ENCODE measurements at regions not wholly inside any gene's neighbourhood (a gene's known extent, or its start where the extent isn't known, plus 50 kb on each side); places are given as distances from the start of the nearest gene placed in this dataset.

GRCh38 chr10:64409349-64409748, 888.1 kb downstream of the REEP3 start:
- TF ChIP-seq PRDM10 (CRISPR knock-in tag; IDR thresholded peaks at IDR 0.05; ENCODE audit: low read depth) (no peak), ZBTB1 (CRISPR knock-in tag; IDR thresholded peaks at IDR 0.05; ENCODE audit: borderline replicate concordance) (no peak), POLR2A (IDR thresholded peaks at IDR 0.05; ENCODE audit: insufficient read depth in 1 of 2, low read depth in 2 of 2, low read length in 2 of 2) (no peak), EZH2 (conservative IDR thresholded peaks at IDR 0.05; ENCODE audit: low read depth, low read length) (no peak), MEIS1 (CRISPR knock-in tag; IDR thresholded peaks at IDR 0.05; ENCODE audit: borderline replicate concordance) (no peak), SAFB2 (CRISPR knock-in tag; IDR thresholded peaks at IDR 0.05; ENCODE audit: borderline replicate concordance, low read depth) (no peak), MNT (IDR thresholded peaks at IDR 0.05) (no peak), POLR2G (IDR thresholded peaks at IDR 0.05; ENCODE audit: low read depth, low read length) (no peak), ZFP36 (IDR thresholded peaks at IDR 0.05; ENCODE audit: borderline replicate concordance, low read depth, low read length, partially characterized antibody) (no peak)
- TF ChIP-seq, protein P1, sequence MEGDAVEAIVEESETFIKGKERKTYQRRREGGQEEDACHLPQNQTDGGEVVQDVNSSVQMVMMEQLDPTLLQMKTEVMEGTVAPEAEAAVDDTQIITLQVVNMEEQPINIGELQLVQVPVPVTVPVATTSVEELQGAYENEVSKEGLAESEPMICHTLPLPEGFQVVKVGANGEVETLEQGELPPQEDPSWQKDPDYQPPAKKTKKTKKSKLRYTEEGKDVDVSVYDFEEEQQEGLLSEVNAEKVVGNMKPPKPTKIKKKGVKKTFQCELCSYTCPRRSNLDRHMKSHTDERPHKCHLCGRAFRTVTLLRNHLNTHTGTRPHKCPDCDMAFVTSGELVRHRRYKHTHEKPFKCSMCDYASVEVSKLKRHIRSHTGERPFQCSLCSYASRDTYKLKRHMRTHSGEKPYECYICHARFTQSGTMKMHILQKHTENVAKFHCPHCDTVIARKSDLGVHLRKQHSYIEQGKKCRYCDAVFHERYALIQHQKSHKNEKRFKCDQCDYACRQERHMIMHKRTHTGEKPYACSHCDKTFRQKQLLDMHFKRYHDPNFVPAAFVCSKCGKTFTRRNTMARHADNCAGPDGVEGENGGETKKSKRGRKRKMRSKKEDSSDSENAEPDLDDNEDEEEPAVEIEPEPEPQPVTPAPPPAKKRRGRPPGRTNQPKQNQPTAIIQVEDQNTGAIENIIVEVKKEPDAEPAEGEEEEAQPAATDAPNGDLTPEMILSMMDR (CRISPR knock-in tag; IDR thresholded peaks at IDR 0.05), result no peak

Data from HepG2 (cell line).